H1 (cell line): ENCODE measurements at regions not wholly inside any gene's neighbourhood (a gene's known extent, or its start where the extent isn't known, plus 50 kb on each side); places are given as distances from the start of the nearest gene placed in this dataset.

ENCODE experiments used
- CTCF ChIA-PET: fragments of 300-600 bp; sonication (Branson Sonifier 250); formaldehyde crosslinking; loops from one replicate; lab custom pipeline; 2021; ENCODE audit not compliant: partially characterized antibody; lab: Charles Lee
- POLR2A ChIA-PET: fragments of 300-600 bp; sonication (Branson Sonifier 250); formaldehyde crosslinking; loops from one replicate; lab custom pipeline; 2021; ENCODE audit warnings: inconsistent platforms; ENCODE audit not compliant: partially characterized antibody; lab: Charles Lee
- DNase-seq, 2 experiments: peaks; one replicate each; pipeline versions ENCODE4 v3.0.0 to v3.0.0-alpha.2; 2010 to 2022; ENCODE audit warnings: low spot score in 2 of 2, low read depth in 1 of 2, mixed read lengths in 1 of 2
- FAIRE-seq: peaks from 2 replicates; lab custom pipeline; 2011; peaks lifted over from hg19 to GRCh38; lab: Jason Lieb, UNC
- H2AFZ ChIP-seq: 2 replicates; pipeline ENCODE4 v1.8.1; 2012; ENCODE audit warnings: low read length, inconsistent platforms
- H2AK5ac ChIP-seq: 2 replicates; pipeline ENCODE4 v1.6.1; 2013; ENCODE audit warnings: low read depth, low read length
- H2BK120ac ChIP-seq: replicated peaks from 2 replicates; pipeline ENCODE3; 2013; ENCODE audit warnings: low read depth, low read length, inconsistent platforms
- H2BK12ac ChIP-seq: 2 replicates; pipeline ENCODE4 v1.6.1; 2013; ENCODE audit warnings: low read depth, low read length
- H2BK15ac ChIP-seq: 2 replicates; pipeline ENCODE4 v1.6.1; 2013; ENCODE audit warnings: low read length
- H2BK20ac ChIP-seq: 2 replicates; pipeline ENCODE4 v1.6.1; 2013; ENCODE audit warnings: low read length
- H2BK5ac ChIP-seq: 2 replicates; pipeline ENCODE4 v1.6.1; 2013; ENCODE audit warnings: low read depth, low read length
- H3K14ac ChIP-seq: 2 replicates; pipeline ENCODE4 v1.6.1; 2013; ENCODE audit warnings: inconsistent platforms; ENCODE audit not compliant: insufficient read length
- H3K18ac ChIP-seq: 2 replicates; pipeline ENCODE4 v1.6.1; 2013; ENCODE audit warnings: low read length; ENCODE audit errors: extremely low read depth
- H3K23ac ChIP-seq: 2 replicates; pipeline ENCODE4 v1.6.1; 2013; ENCODE audit warnings: inconsistent platforms; ENCODE audit not compliant: insufficient read length
- H3K23me2 ChIP-seq: 2 replicates; pipeline ENCODE4 v1.6.1; 2013; ENCODE audit warnings: low read depth, low read length
- H3K27ac ChIP-seq: 2 replicates; pipeline ENCODE4 v1.6.1; 2011; ENCODE audit warnings: low read depth, low read length, inconsistent platforms
- H3K27me3 ChIP-seq, 4 experiments: replicated peaks in 1 of 4; 1 replicate in 1 of 4; 2 replicates in 3 of 4; pipeline versions ENCODE4 v1.6.1 to v1.8.1; 2011 to 2013; ENCODE audit warnings: low read length in 3 of 4, mild to moderate bottlenecking in 3 of 4, inconsistent platforms in 2 of 4, mixed read lengths in 2 of 4, moderate library complexity in 1 of 4; ENCODE audit not compliant: control insufficient read depth in 3 of 4, insufficient read depth in 3 of 4; ENCODE audit errors: extremely low read depth in 1 of 4
- H3K36me3 ChIP-seq, 4 experiments: 2 replicates each; pipeline versions ENCODE4 v1.6.1 to v1.8.1; 2011 to 2013; ENCODE audit warnings: mild to moderate bottlenecking in 4 of 4, low read length in 3 of 4, moderate library complexity in 2 of 4, control low read depth in 1 of 4, inconsistent platforms in 1 of 4; ENCODE audit not compliant: insufficient read depth in 4 of 4, control insufficient read depth in 2 of 4
- H3K4ac ChIP-seq: replicated peaks from 2 replicates; pipeline ENCODE3; 2013; ENCODE audit warnings: low read length, low read depth, mixed read lengths, inconsistent platforms; ENCODE audit not compliant: insufficient read length
- H3K4me1 ChIP-seq, 4 experiments: replicated peaks in 1 of 4; 1 replicate in 1 of 4; 2 replicates in 3 of 4; pipeline versions ENCODE4 v1.6.1 to v1.8.1; 2011 to 2013; ENCODE audit warnings: low read length in 3 of 4, inconsistent platforms in 2 of 4, mixed read lengths in 1 of 4; ENCODE audit not compliant: insufficient read depth in 4 of 4, control insufficient read depth in 3 of 4
- H3K4me2 ChIP-seq, 2 experiments: 2 replicates each; pipeline versions ENCODE4 v1.6.1 to v1.8.1; 2011 to 2013; ENCODE audit warnings: low read depth in 2 of 2, low read length in 2 of 2, control low read depth in 1 of 2, inconsistent platforms in 1 of 2, mild to moderate bottlenecking in 1 of 2; ENCODE audit not compliant: insufficient read depth in 1 of 2
- H3K4me3 ChIP-seq, 4 experiments: fragments of 200-600, 300-600 bp in 1 of 4; sonication (generic), shearing (Covaris generic), sonication (Bioruptor Twin) in 1 of 4; 2 replicates each; pipeline versions ENCODE4 v1.5.1 to v1.8.1; 2011 to 2016; ENCODE audit warnings: low read length in 4 of 4, low read depth in 3 of 4, control low read depth in 2 of 4, inconsistent platforms in 2 of 4, mild to moderate bottlenecking in 2 of 4, mixed read lengths in 1 of 4, moderate library complexity in 1 of 4; ENCODE audit not compliant: insufficient read depth in 2 of 4; ENCODE audit errors: extremely low read depth in 1 of 4
- H3K56ac ChIP-seq: replicated peaks from 2 replicates; pipeline ENCODE3; 2013; ENCODE audit warnings: low read depth, mild to moderate bottlenecking, mixed read lengths, low read length, inconsistent platforms; ENCODE audit not compliant: insufficient read length
- H3K79me1 ChIP-seq: 2 replicates; pipeline ENCODE4 v1.6.1; 2013; ENCODE audit warnings: low read depth, low read length, control low read depth
- H3K79me2 ChIP-seq, 2 experiments: 2 replicates each; pipeline versions ENCODE4 v1.6.1 to v1.8.1; 2012 to 2013; ENCODE audit warnings: low read length in 2 of 2, mild to moderate bottlenecking in 2 of 2, inconsistent platforms in 1 of 2; ENCODE audit not compliant: insufficient read depth in 2 of 2, control insufficient read depth in 1 of 2
- H3K9ac ChIP-seq, 4 experiments: replicated peaks in 1 of 4; 1 replicate in 1 of 4; 2 replicates in 3 of 4; pipeline versions ENCODE4 v1.6.1 to v1.8.1; 2011 to 2013; ENCODE audit warnings: low read depth in 3 of 4, low read length in 3 of 4, control low read depth in 2 of 4, mild to moderate bottlenecking in 2 of 4, moderate library complexity in 2 of 4, inconsistent platforms in 1 of 4; ENCODE audit errors: extremely low read depth in 1 of 4
- H3K9me3 ChIP-seq, 2 experiments: 2 replicates each; pipeline versions ENCODE4 v1.6.1 to v1.8.1; 2012 to 2013; ENCODE audit warnings: mild to moderate bottlenecking in 2 of 2, moderate library complexity in 2 of 2, control low read depth in 1 of 2, inconsistent platforms in 1 of 2, low read depth in 1 of 2, low read length in 1 of 2, mixed read lengths in 1 of 2; ENCODE audit not compliant: insufficient read depth in 2 of 2
- H4K20me1 ChIP-seq, 2 experiments: replicated peaks in 1 of 2; 2 replicates each; pipeline versions ENCODE3 to v1.8.1; 2011 to 2013; ENCODE audit warnings: inconsistent platforms in 2 of 2, low read length in 2 of 2, mild to moderate bottlenecking in 1 of 2; ENCODE audit not compliant: insufficient read depth in 2 of 2, control insufficient read depth in 1 of 2
- H4K5ac ChIP-seq: 2 replicates; pipeline ENCODE4 v1.6.1; 2013; ENCODE audit warnings: low read length, low read depth, mixed read lengths, inconsistent platforms; ENCODE audit not compliant: insufficient read length
- H4K8ac ChIP-seq: 2 replicates; pipeline ENCODE4 v1.8.0; 2013; ENCODE audit warnings: mild to moderate bottlenecking, moderate library complexity, low read length, inconsistent platforms; ENCODE audit not compliant: insufficient read depth; ENCODE audit errors: extremely low read depth
- H4K91ac ChIP-seq: replicated peaks from 2 replicates; pipeline ENCODE3; 2013; ENCODE audit warnings: low read length, mixed read lengths, inconsistent platforms; ENCODE audit not compliant: insufficient read length
- CTCF ChIP-seq, 3 experiments: IDR thresholded peaks; 1 replicate in 2 of 3; 2 replicates in 1 of 3; pipeline versions ENCODE4 v1.5.1 to v1.6.1; 2011; ENCODE audit warnings: low read length in 3 of 3, mild to moderate bottlenecking in 3 of 3, inconsistent platforms in 2 of 3, low read depth in 1 of 3, moderate library complexity in 1 of 3; ENCODE audit not compliant: insufficient read depth in 1 of 3; ENCODE audit errors: control extremely low read depth in 1 of 3
- EZH2 ChIP-seq: fragments of 200-600 bp; sonication (generic); IDR thresholded peaks from 2 replicates; pipeline ENCODE4 v1.7.1; 2012; ENCODE audit warnings: low read depth, mild to moderate bottlenecking, moderate library complexity, low read length, inconsistent platforms; ENCODE audit not compliant: severe bottlenecking
- RAD21 ChIP-seq, 2 experiments: IDR thresholded peaks in 1 of 2; conservative IDR thresholded peaks in 1 of 2; 2 replicates each; pipeline ENCODE4 v1.6.1; 2011; ENCODE audit warnings: low read depth in 2 of 2, low read length in 2 of 2, improper control_type of control experiment in 1 of 2, inconsistent platforms in 1 of 2, mild to moderate bottlenecking in 1 of 2, moderate library complexity in 1 of 2
- WGBS, 2 experiments: shearing (Covaris generic) in 1 of 2; methylation state at CpG; one replicate each; pipeline versions ENCODE4 v1.1.6 to v1.1.7; 2013 to 2015; ENCODE audit warnings: low lambda C conversion rate in 2 of 2, mixed read lengths in 2 of 2, inconsistent platforms in 1 of 2, low coverage in 1 of 2, missing lambda C conversion rate in 1 of 2; ENCODE audit not compliant: insufficient replicate concordance in 2 of 2, insufficient coverage in 1 of 2, insufficient read length in 1 of 2; ENCODE audit errors: extremely low coverage in 1 of 2, missing lambda C conversion rate in 1 of 2; 5-methylcytosine and 5-hydroxymethylcytosine counted together

GRCh38 chr9:24051587-24051986 lies 225.5 kb upstream of the ELAVL2 start:
- Histone ChIP-seq H3K18ac (no peak overlapping the region), H3K9me3 (no peaks in the 10 kb centered on the region), H3K4me3 (no peak overlapping the region), H3K23me2 (no peaks in the 10 kb centered on the region; the same call in 1 of the 2 replicates), H3K27ac (no peak overlapping the region), H3K23ac (no peak overlapping the region), H2BK120ac (no peak overlapping the region), H3K36me3 (no peaks in the 10 kb centered on the region), H2AFZ (no peak overlapping the region), H4K20me1 (no peaks in the 10 kb centered on the region), H2AK5ac (no peak overlapping the region), H3K4ac (no peak overlapping the region), H4K5ac (no peak overlapping the region), H2BK5ac (no peak overlapping the region), H3K56ac (no peak overlapping the region), H3K79me1 (no peaks in the 10 kb centered on the region), H2BK12ac (no peak overlapping the region), H3K14ac (no peak overlapping the region), H2BK20ac (no peak overlapping the region), H4K91ac (no peak overlapping the region), H3K27me3 (no peaks in the 10 kb centered on the region), H3K9ac (no peak overlapping the region), H2BK15ac (no peak overlapping the region), H3K4me2 (no peak overlapping the region), H3K79me2 (no peaks in the 10 kb centered on the region), H3K4me1 (no peaks in the 10 kb centered on the region), H4K8ac (no peak overlapping the region)
- WGBS, 2 experiments = 88% methylated on average over 3 of the region's 3 CpGs; no CpG with 5 or more reads in 1 of the 2 experiments
- ChIA-PET POLR2A (no interaction called here), CTCF (interaction anchor here (0.9 to 1.4 kb wide), 3 partner anchors 12 to 193 kb away, joined by 3 to 5 read pairs (median 3); no protein-coding TSS in a partner anchor)
- FAIRE-seq (no peak), DNase-seq (no peak)
- TF ChIP-seq EZH2 = no peak
- TF ChIP-seq RAD21 (IDR thresholded peaks at IDR 0.05 in 1 of 2, conservative IDR thresholded peaks at IDR 0.05 in 1 of 2; ENCODE audit: low read depth in 2 of 2, low read length in 2 of 2) = peak; percentile 26 to 50; a peak in 3 of 4 replicates
- TF ChIP-seq CTCF (IDR thresholded peaks at IDR 0.05; ENCODE audit: control extremely low read depth in 1 of 3, insufficient read depth in 1 of 3, low read depth in 1 of 3, low read length in 3 of 3) = peak in 2 of 3 experiments; percentile 2 to 22; a peak in 1 of 4 replicates
